HG03521 (cell line): ENCODE measurements at regions not wholly inside any gene's neighbourhood (a gene's known extent, or its start where the extent isn't known, plus 50 kb on each side); places are given as distances from the start of the nearest gene placed in this dataset.

Source experiments
- ATAC-seq: cut with Tn5 transposase; IDR thresholded peaks from one replicate; pipeline ENCODE4 v1.9.1; 2021; ENCODE audit warnings: mild to moderate bottlenecking, moderate library complexity; ENCODE audit not compliant: unreplicated experiment

- no peak for ATAC-seq
Measured at GRCh38 chr10:91694170-91694794, 61.4 kb upstream of the PPP1R3C start.

- ATAC-seq = no peak
Measured at GRCh38 chr10:91691981-91692380, 59.1 kb upstream of the PPP1R3C start.

GRCh38 chr10:91690996-91691676 lies 58.3 kb upstream of the PPP1R3C start:
- no peak for ATAC-seq

- no peak for ATAC-seq
Measured at GRCh38 chr10:91690412-91690811, 57.5 kb upstream of the PPP1R3C start.

- ATAC-seq = no peak
Measured at GRCh38 chr10:91689731-91690168, 56.9 kb upstream of the PPP1R3C start.

- no peak for ATAC-seq
Measured at GRCh38 chr10:91684841-91685240, 52.0 kb upstream of the PPP1R3C start.

- no peak for ATAC-seq
Measured at GRCh38 chr10:91683975-91684374, 51.1 kb upstream of the PPP1R3C start.

GRCh38 chr10:91682912-91683311 lies 50.0 kb upstream of the PPP1R3C start:
- ATAC-seq = no peak
